ENCODE measurements at regions not wholly inside any gene's neighbourhood (a gene's known extent, or its start where the extent isn't known, plus 50 kb on each side); places are given as distances from the start of the nearest gene placed in this dataset.

DNA sequence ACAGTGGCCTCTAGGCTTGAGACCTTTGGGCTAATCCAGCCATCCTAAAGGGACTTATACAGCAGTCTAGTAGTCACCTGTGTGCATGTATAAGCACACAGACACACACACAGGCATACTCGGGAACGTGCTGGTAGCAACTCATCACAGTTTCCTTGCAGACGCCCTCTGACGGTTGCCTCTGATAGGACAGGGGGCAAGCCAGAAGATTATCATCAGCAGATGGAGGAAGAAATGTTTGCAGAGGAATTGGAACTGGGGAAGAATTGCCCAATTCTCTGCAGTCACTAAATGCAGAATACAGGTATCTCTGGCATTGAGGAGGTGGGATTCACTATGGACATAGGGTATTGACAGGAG lies 222.2 kb downstream of the C1orf94 start:
- no peaks in the 10 kb centered on the region for H3K9me3 ChIP-seq (ENCODE audit: control insufficient read depth in 1 of 2, insufficient read depth in 1 of 2, low read depth in 1 of 2, low read length in 2 of 2)
- H4K20me1 ChIP-seq (ENCODE audit: insufficient read depth) = no peaks in the 10 kb centered on the region
- ChIA-PET CTCF (no interaction called here), POLR2A (no interaction called here), RAD21 (ENCODE audit: low non-redundant PET in 1 of 2, low total read pairs in 2 of 2, uncharacterized antibody in 2 of 2, unreplicated experiment in 2 of 2) (no interaction called here)
- no peak for DNase-seq (ENCODE audit: low read depth, low spot score)
- H3K9me2 ChIP-seq (ENCODE audit: insufficient read depth) = no peaks in the 10 kb centered on the region
- ATAC-seq = peak; percentile 68
- H3K27me3 ChIP-seq (ENCODE audit: insufficient read depth, low read length) = no peaks in the 10 kb centered on the region
- TF ChIP-seq, protein P1, sequence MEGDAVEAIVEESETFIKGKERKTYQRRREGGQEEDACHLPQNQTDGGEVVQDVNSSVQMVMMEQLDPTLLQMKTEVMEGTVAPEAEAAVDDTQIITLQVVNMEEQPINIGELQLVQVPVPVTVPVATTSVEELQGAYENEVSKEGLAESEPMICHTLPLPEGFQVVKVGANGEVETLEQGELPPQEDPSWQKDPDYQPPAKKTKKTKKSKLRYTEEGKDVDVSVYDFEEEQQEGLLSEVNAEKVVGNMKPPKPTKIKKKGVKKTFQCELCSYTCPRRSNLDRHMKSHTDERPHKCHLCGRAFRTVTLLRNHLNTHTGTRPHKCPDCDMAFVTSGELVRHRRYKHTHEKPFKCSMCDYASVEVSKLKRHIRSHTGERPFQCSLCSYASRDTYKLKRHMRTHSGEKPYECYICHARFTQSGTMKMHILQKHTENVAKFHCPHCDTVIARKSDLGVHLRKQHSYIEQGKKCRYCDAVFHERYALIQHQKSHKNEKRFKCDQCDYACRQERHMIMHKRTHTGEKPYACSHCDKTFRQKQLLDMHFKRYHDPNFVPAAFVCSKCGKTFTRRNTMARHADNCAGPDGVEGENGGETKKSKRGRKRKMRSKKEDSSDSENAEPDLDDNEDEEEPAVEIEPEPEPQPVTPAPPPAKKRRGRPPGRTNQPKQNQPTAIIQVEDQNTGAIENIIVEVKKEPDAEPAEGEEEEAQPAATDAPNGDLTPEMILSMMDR (IDR thresholded peaks at IDR 0.05 in 2 of 3, conservative IDR thresholded peaks at IDR 0.05 in 1 of 3; ENCODE audit: borderline replicate concordance in 1 of 3, insufficient read depth in 1 of 3, low read depth in 2 of 3, low read length in 2 of 3) = peak in 2 of 3 experiments; percentile 42 to 50; a peak in 4 of 6 replicates
- TF ChIP-seq RAD21 (IDR thresholded peaks at IDR 0.05; ENCODE audit: low read depth) = peak; percentile 16; the same call in 1 of the 2 replicates
- TF ChIP-seq, protein P2, sequence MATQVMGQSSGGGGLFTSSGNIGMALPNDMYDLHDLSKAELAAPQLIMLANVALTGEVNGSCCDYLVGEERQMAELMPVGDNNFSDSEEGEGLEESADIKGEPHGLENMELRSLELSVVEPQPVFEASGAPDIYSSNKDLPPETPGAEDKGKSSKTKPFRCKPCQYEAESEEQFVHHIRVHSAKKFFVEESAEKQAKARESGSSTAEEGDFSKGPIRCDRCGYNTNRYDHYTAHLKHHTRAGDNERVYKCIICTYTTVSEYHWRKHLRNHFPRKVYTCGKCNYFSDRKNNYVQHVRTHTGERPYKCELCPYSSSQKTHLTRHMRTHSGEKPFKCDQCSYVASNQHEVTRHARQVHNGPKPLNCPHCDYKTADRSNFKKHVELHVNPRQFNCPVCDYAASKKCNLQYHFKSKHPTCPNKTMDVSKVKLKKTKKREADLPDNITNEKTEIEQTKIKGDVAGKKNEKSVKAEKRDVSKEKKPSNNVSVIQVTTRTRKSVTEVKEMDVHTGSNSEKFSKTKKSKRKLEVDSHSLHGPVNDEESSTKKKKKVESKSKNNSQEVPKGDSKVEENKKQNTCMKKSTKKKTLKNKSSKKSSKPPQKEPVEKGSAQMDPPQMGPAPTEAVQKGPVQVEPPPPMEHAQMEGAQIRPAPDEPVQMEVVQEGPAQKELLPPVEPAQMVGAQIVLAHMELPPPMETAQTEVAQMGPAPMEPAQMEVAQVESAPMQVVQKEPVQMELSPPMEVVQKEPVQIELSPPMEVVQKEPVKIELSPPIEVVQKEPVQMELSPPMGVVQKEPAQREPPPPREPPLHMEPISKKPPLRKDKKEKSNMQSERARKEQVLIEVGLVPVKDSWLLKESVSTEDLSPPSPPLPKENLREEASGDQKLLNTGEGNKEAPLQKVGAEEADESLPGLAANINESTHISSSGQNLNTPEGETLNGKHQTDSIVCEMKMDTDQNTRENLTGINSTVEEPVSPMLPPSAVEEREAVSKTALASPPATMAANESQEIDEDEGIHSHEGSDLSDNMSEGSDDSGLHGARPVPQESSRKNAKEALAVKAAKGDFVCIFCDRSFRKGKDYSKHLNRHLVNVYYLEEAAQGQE (IDR thresholded peaks at IDR 0.05; ENCODE audit: low read depth) = no peak
- no peak overlapping the region for H3K9ac ChIP-seq (ENCODE audit: low read length)
- H3K36me3 ChIP-seq (ENCODE audit: control insufficient read depth in 1 of 2, insufficient read depth in 2 of 2, low read length in 2 of 2) = no peaks in the 10 kb centered on the region
- H2AFZ ChIP-seq (ENCODE audit: low read depth, low read length, poor library complexity, severe bottlenecking) = no peak overlapping the region
- H3K4me2 ChIP-seq (ENCODE audit: low read length) = no peak overlapping the region
- H3K4me3 ChIP-seq (replicated peaks in 1 of 2; ENCODE audit: low read depth in 1 of 2, low read length in 2 of 2) = no peak overlapping the region
- H3K4me1 ChIP-seq (ENCODE audit: control insufficient read depth in 1 of 2, insufficient read depth in 2 of 2, low read length in 2 of 2) = no peaks in the 10 kb centered on the region
- no TSS peak for BruUV-seq (replicated peaks)
- no peak overlapping the region for H3K27ac ChIP-seq (ENCODE audit: low read depth, low read length)
- intact Hi-C loops (cut with micrococcal nuclease) = loop anchor here (5.0 kb wide), 1 partner anchor 97 kb away; no protein-coding TSS in a partner anchor
- H3K79me2 ChIP-seq (ENCODE audit: insufficient read depth, low read length) = no peaks in the 10 kb centered on the region

Data from HCT116 (cell line).